ENCODE measurements at regions not wholly inside any gene's neighbourhood (a gene's known extent, or its start where the extent isn't known, plus 50 kb on each side); places are given as distances from the start of the nearest gene placed in this dataset.

DNA sequence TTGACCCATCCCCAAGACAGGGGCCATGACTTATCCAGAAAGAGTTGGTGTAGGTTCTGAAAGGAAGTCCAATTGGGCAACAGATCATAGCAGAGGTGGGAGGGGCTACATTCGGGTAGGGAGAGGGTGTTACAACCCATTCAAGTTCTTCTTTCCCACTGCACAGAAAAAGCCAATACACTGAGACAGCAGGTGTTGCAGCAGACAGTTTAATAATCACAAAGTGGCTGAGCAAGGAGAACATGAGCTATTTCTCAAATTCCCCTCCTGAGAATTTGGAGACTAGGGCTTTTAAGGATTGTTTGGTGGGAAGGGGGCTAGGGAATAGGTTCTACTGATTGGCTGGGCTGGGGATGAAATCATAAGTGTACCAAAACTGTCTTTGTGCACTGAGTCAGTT, 328.4 kb upstream of the POU3F1 start:
- DNase-seq, result no peak

DNA sequence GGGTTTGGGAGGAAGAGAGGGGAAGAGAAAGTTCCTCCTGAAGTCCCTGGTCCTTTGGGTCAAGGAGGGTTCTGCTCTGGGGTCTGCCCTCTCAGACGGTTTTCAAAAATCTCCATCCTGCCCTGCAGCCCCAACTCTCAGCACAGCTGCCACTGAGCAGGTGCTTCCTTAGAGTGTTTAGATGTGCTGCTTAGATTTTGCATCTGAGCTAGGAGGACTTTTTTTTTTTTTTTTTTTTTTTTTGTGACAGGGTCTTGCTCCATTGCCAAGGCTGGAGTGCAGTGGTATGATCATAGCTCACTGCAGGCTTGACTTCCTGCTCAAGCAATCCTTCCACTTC, 324.9 kb upstream of the POU3F1 start:
- no peak for DNase-seq

DNA sequence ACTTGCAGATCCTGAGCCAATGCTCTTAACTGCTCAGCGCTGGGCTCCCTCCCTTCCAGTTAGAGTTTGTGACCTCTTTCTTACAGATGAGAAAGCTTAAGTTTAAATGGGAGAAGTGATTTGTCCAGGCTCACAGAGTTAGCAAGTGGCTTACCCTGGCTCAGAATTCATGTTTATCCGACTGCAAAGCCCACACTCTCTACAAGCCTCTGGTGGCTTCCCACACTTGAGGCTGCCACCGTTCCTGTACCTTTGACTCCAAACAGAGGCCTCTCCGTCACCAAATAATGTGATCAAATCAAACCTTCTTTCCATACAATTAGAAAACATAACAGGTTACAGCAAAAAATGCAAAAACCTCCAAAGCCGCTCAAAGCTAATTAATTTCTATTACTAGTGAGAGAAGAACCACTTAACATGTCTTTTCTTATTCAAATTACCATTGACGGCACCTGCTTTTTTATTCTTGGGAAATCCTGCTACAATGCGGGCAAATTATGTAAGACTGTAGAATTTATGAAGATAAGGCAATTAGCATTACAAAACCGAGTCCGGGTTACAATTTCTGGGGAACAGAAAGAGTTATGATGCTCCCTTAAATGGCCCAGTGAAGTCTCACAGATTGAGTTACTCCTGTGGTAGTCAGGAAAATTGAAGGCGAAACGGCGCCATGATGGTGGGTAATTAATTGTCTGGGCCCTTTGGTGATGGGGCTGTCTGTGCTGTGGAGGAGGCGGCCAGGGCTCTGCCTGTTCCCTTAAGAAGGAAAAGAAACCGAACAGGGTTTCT, 324.3 kb upstream of the POU3F1 start:
- no peak for DNase-seq

DNA sequence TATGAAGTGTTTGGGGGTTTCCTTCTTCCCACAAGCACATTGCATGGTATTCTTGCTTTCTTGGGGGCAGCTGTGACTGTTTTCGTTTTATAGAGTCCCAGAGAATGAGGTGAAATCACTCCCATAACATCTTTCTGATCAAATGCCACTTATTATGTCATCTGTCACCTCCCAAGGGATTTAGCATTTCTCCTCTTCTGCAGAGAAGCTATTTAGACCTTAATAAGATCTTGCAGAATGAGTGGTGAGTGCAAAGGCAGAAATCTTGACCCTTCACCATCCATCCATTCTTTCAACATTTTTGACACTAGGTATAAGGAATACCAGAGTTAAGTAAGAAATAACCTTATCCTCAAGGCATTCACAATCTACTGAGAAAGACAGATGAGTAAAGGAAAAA, 318.6 kb upstream of the POU3F1 start:
- no peak for DNase-seq

DNA sequence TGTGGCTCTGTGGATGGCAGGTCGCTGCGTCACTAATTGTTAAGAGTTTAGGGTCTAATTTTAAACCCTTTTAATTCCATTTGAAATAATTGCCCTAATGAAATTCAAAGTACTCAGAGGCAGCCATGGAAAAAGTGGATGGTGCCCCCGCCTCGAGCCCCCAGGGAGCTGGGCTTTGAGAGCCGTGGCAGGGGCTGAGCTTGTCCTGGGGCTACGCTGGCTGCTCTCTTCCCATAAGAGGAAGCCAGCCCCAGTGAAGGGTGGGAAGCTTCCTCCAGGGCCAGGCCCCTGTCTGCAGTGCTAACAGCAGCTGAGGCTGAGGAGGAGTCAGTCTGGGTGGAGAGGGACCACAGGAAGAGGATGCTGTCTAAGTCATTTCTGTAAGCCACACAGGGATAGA, 315.0 kb upstream of the POU3F1 start:
- no peak for DNase-seq

DNA sequence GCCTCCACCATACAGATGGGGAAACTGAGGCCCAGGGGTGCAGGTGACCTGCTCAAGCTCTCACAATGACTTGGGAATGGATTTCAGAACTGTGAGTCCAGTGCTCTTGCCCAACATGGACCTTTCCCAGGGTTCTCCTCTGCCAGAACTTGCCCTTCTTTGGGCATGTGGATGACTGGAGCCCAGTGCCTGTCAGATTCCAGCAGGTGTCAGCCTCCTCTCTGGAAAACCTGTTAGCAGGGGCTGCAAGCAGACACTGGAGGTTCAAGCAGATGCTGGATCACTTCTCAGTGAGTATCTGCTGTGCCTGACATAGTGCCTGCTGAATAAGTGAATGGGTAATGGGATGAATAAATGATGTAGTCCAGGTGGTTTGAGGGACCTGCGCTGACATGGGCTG, 314.2 kb upstream of the POU3F1 start:
- DNase-seq, result no peak

DNA sequence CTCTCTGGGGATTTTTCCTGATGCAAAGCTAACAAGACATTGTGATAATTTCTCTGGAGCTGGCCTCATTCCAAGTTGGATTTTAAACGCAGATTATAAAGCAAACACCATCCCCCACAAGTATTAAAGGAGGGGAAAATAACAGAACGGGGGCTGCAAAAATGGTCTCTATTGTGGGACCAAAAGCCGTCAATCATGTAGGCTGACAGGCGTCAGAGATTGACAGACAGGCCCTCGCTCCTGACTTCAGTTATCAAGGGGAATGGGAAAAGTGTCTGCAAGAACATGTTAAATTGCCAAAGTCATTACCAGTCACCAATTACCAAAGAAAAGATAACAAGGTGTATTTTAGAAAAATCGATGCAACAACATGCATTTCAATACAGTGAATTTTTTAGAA, 307.4 kb upstream of the POU3F1 start:
- no peak for DNase-seq

DNA sequence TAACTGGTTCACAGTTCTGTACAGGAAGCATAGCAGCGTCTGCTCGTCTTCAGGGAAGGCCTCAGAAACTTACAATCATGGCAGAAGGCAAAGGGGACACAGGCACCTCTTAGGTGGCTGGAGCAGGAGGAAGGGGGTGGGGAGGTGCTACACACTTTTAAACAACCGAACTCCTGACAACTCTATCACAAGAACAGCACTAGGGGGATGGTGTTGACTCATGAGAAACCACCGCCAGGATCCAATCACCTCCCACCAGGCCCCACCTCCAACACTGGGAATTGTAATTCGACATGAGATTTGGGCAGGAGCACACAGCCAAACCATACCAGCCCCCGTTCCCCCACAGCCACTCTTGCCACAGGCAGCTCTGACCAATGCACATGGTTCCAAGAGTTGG, 306.3 kb upstream of the POU3F1 start:
- DNase-seq, result no peak

DNA sequence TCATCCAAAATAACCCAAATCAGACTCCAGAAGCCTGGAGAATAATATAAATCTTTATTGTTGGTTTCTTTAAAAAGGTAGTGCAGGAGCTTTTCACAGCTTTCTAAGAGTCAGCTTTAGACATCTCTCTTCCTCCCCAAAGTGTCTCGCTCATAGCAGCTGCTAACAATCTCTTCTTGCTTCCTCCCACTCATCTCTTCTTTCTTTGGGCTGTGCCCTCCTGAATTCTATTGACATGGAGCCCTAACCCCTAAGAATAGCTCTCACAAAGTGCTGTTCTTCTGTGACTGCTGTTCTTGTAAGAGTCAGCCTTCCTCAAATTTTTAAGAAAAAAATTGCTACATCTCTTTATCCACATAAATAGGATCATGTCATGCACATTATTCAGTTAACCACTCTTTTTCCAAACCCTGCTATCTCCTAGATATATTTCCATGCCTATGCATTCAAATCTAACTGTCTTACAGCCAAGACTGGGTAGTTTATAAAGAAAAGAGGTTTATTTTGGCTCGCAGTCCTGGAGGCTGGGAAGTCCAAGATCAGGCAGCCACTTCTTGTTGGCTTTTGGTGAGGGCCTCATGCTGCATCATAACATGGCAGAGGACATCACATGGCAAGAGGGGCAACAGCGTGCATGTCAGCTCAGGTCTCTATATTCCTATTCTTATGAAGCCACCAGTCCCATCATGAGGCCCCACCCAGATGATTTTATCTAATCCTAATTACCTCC, 301.0 kb upstream of the POU3F1 start:
- no peak for DNase-seq

DNA sequence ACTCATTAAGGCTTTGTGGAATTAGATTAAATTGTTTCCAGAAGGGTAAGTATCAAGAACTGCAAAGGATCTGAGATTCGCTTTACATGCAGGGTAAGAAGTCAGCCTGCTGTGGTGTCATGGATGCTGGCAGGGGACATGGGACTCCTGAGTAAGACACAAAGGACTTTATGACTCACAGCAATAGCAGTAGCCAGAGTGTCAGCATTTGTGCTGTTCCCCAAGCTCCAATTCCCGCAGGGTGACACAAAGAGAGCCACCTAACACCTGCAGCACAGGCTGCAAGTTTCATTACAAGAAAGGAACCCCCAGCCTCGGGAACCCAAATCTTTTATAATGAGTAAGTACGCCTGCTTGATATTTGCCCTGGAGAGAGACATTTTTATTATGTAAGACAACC, 298.1 kb upstream of the POU3F1 start:
- DNase-seq, result no peak

DNA sequence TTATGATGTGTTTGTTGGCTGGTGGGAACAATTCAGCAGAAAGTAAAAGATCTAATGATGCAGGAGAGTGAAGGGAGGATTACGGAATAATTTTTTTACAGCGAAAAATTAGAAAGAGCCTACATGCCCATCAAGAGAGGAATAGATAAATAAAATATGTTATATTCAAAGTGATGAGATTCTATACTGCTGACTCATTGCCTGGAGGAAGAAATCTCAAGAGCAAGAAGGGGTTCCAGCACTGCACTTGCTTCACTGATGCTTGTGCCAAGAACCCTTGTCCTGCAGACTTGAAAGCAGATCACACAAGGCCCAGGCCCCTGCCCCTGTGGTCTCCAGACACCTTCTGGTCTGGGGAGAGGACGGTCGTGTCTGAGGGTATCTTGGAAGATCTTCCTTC, 295.1 kb upstream of the POU3F1 start:
- no peak for DNase-seq

DNA sequence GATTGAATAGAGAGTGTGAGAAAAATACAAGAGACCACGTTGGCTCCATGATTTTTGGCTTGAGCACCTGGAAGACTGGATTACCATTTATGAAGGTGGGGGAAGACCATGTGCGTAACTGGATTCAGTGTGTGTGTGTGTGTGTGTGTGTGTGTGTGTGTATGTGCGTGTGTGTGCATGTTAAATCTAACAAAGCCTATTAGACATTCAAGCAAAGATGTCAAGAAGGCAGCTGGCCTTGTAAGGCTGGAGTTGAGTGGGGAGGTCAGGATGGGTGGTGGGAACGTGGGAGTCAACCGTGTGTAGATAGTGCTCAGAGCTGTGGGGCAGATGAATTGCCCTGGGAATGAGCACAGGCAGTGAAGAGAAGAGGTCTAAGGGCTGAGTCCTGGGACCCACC, 293.8 kb upstream of the POU3F1 start:
- DNase-seq, result no peak

DNA sequence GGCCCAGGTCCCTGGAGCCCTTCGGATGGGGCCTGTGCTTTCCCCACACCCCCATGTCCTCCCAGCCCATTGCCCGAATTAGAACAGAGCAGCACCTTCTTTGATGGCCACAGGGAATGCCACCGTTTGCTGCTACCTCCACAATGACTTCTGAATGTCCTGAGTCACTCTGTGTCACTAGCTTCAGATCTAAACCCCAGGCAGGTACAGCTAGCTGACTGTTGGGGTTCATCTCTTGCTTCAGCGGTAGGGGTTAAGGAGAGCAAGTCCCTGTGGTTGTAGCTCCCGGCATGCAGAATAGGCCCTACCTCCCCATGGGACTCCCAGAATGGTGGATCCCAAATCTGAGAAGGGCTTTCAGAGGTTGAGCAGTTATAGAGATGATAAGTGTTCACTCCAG, 291.1 kb upstream of the POU3F1 start:
- no peak for DNase-seq

DNA sequence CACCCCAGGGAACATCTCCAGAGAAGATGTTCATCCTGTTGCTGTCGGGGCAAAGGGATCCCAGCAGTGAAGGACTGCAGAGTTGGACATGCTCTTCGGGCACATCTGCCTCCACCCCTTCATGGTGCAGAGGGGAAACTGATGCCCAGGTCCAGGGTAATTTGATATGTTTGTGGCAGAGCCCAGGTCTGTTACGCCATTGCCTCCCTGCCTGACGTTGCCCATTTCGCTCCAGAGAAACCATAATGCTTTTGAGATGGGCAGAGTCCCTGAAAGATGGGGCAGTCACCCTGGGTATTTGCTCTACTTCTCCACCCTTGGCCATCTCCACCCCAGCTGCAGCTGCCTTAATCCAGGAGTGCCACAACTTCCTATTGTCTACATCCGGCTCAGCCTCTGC, 290.4 kb upstream of the POU3F1 start:
- no peak for DNase-seq

DNA sequence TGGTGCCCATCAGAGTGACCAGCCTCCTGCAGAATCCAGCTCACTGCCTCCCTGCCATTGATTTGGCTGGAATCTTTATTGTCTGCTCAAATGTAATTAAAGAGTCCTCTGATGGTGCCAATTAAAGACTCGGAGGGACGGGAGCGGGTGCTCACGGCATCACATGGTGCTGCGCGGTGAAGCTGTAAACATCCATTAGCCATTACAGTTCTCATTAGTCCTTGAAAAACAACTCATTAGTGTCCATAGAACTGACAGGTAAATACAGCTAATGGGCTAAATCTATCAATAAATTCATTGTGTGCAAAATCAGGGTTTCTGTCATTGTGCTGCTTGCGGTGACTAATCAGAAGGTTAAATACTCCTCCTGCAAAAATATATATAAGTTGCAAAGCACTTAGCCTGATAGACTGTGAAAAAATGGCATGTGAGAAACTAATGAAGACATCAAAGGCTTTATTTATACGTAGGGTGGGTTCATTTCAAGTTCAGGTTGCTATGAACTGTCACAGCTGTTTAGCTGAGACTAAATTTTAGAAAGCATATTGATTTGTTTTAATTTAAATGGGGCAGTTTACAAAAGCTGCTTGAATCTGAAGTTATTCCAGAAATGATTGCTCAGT, 289.8 kb upstream of the POU3F1 start:
- DNase-seq, result no peak

DNA sequence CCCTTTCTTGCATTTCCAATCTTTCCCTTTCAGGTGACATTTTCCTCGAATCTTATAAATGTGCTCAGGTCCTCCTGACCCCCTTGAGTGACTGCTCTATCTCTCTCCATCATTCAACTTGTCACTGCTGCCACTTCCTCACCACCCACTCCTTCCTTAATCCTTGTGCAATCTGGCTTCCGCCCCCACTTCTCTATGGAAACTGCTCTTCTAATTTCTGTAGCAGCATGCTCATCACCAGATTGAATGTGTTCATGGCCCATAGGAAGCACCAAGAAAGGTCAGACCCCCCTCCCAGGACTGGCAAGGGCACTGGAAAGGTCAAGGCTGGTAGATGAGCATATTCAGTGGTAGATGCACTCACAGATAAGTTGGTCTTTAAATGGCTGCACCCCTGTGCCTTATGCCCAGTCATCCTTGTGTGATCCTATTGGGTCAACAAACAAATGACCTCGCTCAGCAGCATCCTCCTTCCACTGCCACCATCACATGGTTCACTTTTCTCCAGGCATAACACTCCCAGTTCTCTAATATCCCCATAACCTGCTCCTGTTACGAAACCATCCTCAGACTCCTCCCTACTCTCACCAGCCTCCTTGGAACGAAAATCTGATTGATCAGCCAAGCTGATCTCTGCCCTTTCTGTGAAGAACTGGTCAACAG, 288.5 kb upstream of the POU3F1 start:
- DNase-seq, result no peak

DNA sequence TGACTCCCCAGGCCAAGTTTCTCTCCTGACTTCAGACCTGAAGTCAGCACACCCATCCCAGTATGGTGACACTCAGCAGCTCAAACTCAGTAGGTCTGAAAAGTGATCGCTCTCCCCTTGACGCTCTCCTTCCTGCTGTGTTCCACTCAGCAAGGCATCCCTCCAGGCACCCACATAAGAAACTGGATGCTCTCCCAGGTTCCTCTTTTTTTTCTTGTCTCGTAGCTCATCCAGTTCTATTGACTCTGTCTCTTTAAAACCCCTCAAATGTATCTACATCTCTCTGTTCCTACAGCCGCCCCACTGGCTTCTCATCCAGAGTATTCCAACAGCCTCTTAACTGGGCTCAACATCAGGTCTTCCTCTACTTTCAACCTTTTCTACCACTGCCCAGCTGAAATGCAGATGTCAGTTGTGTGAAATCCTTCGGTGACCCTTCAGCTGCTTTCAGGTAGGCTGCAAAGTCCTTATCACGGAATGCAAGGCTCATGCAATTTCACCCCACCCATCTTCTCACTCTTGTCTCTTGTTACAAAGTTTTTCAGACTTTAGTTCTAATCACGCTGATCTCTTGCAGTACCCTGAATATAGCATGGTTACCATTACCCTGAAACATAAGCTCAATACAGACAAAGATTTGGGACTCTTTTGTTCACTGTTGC, 286.2 kb upstream of the POU3F1 start:
- DNase-seq, result no peak

DNA sequence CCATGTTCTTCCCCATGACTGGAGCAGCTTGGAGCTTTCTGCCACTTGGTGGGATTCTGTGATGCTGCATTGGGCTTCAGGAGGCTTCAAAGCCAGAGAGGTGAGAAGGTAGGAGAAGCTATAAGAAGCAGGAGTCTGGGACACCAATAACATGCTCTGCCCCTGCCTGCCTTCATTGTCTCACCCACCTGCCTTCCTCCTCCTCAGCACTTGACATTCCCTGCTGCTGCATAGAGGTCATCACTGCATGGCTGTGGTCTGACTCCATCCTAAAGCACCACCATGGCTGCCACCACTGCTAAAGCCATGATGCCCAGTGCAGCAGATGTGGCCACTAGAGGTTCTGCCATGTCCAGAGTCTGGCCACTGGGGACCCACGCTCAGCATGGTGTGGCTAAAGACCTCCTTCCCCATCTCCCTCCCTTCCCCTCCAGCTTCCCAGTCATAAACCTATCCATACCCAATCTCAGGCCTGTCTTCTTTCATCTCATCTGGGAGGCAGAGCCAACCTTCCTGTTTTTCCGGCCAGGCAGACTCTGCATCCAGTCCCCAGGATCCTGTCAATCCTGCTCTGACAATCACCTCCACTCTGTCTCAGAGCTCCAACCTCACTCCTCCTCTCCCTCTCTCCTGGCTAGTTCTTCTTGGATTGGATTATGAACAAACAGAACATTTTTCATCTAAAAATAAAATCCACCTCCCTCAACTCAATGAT, 285.1 kb upstream of the POU3F1 start:
- no peak for DNase-seq

DNA sequence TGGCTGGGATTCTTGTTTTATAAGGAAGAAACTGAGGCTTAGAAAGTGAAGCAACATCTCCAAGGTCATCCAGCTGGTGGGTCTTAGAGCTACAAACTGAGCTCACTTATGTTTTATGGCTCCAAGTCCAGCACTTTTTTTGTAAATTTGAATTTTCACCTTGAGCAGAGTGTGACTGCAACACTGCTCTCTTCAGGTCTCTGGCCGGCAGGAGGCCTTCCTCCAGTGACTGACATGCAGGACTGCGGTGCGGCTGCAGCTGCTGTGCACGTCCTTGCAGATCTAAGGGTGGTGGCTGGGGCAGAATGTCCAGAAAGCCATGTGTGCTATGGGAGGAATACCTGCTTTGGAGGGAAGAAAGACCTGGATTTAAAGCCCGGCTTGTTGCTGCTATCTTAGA, 284.2 kb upstream of the POU3F1 start:
- DNase-seq, result no peak

DNA sequence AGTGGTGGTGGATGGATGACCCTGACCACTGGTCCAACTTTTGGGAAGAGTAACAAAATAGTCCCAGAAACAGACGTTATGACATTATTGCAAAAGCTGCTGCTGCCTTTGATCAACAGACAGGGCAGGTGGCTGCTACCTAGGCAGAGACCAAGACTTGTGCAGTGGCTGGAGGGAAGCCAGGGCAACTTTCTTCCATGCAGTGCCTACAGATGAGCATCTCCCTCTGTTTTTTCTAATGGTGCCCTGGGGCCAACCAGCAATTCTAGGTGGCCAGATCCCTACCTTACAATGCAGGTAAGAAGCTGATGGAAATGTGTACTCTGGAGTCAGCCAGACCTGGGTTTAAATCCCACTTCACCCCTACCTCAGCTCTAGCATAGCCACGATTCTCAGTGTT, 283.1 kb upstream of the POU3F1 start:
- no peak for DNase-seq

DNA sequence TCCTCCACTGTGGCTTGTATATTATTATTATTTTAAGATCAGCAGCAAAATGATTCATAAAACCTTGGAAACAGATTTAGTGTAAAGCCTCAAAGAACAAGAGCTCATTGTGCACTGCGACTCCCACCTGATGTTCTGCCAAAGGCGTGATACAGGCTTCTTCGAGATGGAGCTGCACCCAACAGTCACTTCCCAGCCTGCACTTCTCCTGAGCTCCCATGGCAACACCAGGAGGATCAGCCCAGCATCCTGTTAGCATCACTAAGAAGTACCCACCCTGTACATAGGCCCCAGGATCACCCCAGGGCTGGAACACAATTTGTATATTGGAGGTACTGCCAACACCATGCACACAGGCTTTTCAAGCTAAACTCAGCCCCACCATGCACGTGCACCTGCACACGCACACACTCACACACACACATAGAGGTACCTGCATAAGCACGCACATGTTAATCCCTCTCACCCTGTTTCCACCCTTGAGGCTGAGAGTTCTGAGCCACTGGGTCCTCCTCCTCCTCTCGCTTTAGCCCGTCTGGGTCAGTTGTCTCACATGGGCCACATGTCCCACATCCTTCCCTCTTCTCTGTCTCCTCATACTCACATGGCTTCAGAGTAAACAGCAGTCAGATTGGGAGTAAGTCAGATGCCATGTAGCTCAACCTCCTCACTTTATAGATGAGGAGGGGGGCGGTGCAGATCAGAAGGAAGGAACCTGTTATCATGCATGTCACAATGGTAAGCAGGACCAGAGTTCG, 281.9 kb upstream of the POU3F1 start:
- DNase-seq, result no peak

DNA sequence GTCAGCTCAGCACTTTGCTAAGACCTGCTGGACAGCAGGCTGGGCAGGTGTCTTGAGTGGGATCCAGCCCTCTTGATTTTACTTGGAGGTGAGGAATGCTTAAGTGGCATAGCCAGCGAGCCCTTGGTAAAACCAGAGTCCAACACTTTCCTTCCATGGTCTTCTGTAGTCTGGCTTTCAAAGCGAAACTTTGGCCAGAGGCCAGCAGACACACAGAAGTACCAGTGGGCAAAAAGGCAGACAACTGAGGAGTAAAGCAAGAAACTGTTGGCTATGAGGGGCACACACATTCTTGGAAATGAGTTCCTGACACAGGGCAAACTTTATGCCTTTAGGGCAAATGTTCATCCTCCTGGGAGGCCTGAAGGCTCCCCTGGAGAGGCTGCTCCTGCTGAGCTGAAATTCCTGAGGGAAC, 281.0 kb upstream of the POU3F1 start:
- DNase-seq, result no peak

All from stimulated activated naive CD4-positive, alpha-beta T cell treated with Interleukin-2 at 50 U/mL for 16 hours (primary cell).